ENCODE measurements at regions not wholly inside any gene's neighbourhood (a gene's known extent, or its start where the extent isn't known, plus 50 kb on each side); places are given as distances from the start of the nearest gene placed in this dataset.
"Not testable (repeated sequence)": the region's sequence is repeated elsewhere in the genome, so short reads cannot be mapped to it uniquely, and the experiment has no call there.

DNA sequence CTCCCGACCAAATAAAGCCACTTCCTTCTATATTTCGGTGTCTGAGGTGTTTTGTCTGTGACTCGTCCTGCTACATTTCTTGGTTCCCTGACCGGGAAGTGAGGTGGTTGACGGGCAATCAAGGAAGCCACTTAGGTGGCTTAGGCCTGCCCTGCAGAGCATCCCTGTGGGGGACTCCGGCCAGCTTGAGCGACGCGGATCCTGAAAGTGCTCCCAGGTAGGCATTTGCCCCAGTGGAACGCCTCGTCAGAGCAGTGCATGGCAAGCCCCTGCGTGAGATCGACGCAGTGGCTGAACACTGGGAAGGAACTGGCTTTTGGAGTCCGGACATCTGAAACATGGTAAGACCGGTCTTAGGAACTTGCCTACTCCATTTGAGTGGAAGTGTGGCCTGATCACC is 157.2 kb upstream of the COX7C start:
- DNase-seq: no peak

- DNase-seq: no peak
These were observed 156.4 kb upstream of the COX7C start for GRCh38 chr5:86461169-86461956.

- DNase-seq: no peak
These were observed 154.4 kb upstream of the COX7C start for GRCh38 chr5:86463339-86463738.

DNA sequence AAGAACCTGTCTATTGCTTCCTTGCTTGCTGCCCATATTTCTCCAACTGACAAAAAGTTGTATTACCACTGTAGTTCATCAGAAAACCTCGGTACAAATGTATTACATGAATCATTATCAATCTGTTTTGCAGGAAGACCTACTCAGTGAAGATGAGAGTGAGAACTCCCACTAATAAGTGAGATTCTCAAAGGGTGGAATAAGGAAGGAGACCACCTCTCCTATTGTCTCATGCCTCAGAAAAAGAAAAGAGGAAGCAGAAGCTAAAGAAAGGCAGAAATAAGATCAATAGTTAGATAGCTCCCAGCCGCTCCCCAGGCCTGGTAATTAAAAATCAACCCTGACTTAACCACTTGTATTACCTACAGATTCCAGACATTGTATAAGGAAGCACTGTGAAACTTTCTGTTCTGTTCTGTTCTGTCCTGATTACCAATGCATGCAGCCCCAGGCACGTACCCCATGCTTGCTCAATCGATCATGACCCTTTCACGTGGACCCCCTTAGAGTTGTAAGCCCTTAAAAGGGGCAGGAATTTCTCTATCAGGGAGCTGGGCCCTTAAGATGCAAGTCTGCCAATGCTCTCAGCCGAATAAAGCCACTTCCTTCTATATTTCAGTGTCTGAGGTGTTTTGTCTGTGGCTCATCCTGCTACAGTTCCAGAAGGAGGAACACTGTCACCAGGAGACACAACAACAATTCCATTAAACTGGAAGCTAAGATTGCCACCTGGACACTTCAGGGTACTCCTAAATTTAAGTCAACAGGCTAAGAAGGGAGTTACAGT is 152.5 kb upstream of the COX7C start:
- no peak for DNase-seq

- not testable (repeated sequence) for DNase-seq
These were observed 151.0 kb upstream of the COX7C start for GRCh38 chr5:86466721-86467120.

- no peak for DNase-seq
These were observed 135.7 kb upstream of the COX7C start for GRCh38 chr5:86482008-86482407.

- DNase-seq: no peak
These were observed 124.0 kb upstream of the COX7C start for GRCh38 chr5:86493777-86494176.

DNA sequence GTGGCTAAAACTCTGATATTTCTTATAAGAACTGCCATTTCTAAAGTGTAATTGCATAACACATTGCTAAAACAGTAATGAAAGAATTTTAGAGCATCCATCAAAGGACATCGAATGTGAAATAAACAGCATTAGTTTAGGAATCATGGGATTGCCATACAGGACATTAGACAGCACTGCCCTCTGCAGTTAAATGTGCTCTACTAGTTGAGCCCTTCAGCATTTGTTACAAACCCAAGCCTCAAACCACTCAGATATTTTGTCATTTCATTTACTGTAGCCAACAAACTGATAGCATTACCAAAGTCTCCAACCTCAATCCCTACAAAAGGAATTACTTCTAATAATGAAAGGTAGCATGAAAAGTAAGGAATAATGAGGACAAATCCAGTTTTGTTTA is 116.8 kb upstream of the COX7C start:
- DNase-seq: no peak

DNA sequence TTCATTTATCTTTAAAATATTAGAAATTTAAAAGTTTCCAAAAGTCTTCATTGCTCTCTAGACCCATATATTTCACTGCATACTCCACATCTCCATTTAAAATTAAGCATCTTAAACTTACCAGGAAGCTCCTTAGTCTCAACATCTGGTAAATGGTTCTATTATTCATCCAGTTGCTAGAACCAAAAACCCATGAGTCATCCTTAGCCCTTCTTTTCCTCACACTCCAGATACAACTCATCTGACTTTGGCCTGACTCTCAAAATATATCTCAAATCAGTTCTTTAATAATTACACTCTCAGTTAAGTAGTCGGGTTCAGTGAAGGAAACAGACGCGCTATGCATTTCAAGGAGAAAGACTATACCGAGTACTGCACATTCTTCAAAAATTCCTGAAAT is 110.2 kb upstream of the COX7C start:
- no peak for DNase-seq

- not testable (repeated sequence) for DNase-seq
These were observed 107.3 kb upstream of the COX7C start for GRCh38 chr5:86510330-86510915.

- DNase-seq: no peak
These were observed 94.0 kb upstream of the COX7C start for GRCh38 chr5:86523718-86524117.

- no peak for DNase-seq
These were observed 92.1 kb upstream of the COX7C start for GRCh38 chr5:86525622-86526021.

GRCh38 chr5:86526811-86527348 is 90.9 kb upstream of the COX7C start:
- no peak for DNase-seq

- DNase-seq: no peak
These were observed 85.3 kb upstream of the COX7C start for GRCh38 chr5:86532429-86532828.

DNA sequence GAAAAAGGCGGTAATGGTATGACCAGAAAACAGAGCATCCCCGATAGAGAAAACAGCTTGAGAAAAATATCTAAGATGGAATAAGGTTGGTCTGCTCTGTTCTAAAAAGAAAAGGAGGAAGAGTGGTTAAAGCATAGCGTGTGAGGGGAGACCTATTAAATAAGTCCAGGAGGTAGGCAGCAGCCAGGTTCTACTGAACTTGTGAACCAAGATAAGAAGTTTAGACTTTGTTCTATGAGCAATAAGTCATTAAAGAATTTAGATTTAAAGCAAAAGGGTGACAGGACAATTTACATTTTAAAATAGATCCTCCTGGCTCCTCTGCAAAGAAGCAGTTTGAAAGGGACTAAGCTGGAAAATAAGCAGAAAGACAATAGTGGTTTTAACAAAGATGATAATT is 81.3 kb upstream of the COX7C start:
- DNase-seq: no peak

- DNase-seq: no peak
These were observed 75.2 kb upstream of the COX7C start for GRCh38 chr5:86542532-86542931.

DNA sequence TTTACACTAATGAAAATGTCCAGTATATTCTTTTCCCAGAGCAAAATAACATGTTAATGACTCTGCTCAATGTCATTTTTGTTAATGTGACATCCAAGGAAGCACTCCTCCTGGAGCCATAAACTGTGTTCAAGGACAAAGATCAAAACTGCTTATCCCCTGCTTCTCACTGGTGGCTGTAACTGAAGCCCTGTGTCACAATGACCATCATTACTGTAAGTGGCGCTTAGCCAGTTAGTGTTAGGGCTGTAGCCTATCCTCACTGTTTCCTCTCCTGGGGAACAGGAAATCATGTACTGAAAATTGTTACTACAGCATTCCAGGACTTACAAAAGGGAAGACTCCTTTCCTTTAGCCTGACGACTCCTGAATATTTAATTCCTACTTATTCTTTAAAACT is 71.7 kb upstream of the COX7C start:
- no peak for DNase-seq

GRCh38 chr5:86546582-86546981 is 71.2 kb upstream of the COX7C start:
- no peak for DNase-seq

- no peak for DNase-seq
These were observed 63.1 kb upstream of the COX7C start for GRCh38 chr5:86554638-86555037.

- no peak for DNase-seq
These were observed 59.8 kb upstream of the COX7C start for GRCh38 chr5:86557920-86558319.

- DNase-seq: no peak
These were observed 52.4 kb upstream of the COX7C start for GRCh38 chr5:86565197-86565789.

- DNase-seq: not testable (repeated sequence)
These were observed 51.7 kb upstream of the COX7C start for GRCh38 chr5:86566030-86566429.
